Glutamatergic neuron (in vitro differentiated cells): ENCODE measurements at regions not wholly inside any gene's neighbourhood (a gene's known extent, or its start where the extent isn't known, plus 50 kb on each side); places are given as distances from the start of the nearest gene placed in this dataset.

Source experiments
- DNase-seq: peaks from one replicate; pipeline ENCODE4 v3.0.0; 2022
- H3K27ac Mint-ChIP-seq: one replicate; pipeline ENCODE4 v1.8.0; 2020; ENCODE audit warnings: mild to moderate bottlenecking, mixed read lengths, inconsistent platforms; ENCODE audit not compliant: unreplicated experiment
- H3K27me3 Mint-ChIP-seq: one replicate; pipeline ENCODE4 v1.8.0; 2020; ENCODE audit warnings: mild to moderate bottlenecking, moderate library complexity, mixed read lengths, inconsistent platforms; ENCODE audit not compliant: unreplicated experiment
- H3K36me3 Mint-ChIP-seq: one replicate; pipeline ENCODE4 v1.8.0; 2020; ENCODE audit warnings: mild to moderate bottlenecking, mixed read lengths, inconsistent platforms; ENCODE audit not compliant: unreplicated experiment
- H3K4me1 Mint-ChIP-seq: one replicate; pipeline ENCODE4 v1.8.0; 2020; ENCODE audit warnings: mild to moderate bottlenecking, low read depth, mixed read lengths, inconsistent platforms; ENCODE audit not compliant: unreplicated experiment
- H3K4me3 Mint-ChIP-seq: one replicate; pipeline ENCODE4 v1.8.0; 2020; ENCODE audit warnings: mild to moderate bottlenecking, mixed read lengths, inconsistent platforms; ENCODE audit not compliant: unreplicated experiment
- H3K9me3 Mint-ChIP-seq: one replicate; pipeline ENCODE4 v1.8.0; 2020; ENCODE audit warnings: mild to moderate bottlenecking, moderate library complexity, mixed read lengths, inconsistent platforms; ENCODE audit not compliant: unreplicated experiment
- CTCF ChIP-seq: fragments of 200-600 bp; sonication (generic); IDR thresholded peaks from one replicate; pipeline ENCODE4 v1.5.0; 2021; ENCODE audit not compliant: partially characterized antibody, unreplicated experiment

DNA sequence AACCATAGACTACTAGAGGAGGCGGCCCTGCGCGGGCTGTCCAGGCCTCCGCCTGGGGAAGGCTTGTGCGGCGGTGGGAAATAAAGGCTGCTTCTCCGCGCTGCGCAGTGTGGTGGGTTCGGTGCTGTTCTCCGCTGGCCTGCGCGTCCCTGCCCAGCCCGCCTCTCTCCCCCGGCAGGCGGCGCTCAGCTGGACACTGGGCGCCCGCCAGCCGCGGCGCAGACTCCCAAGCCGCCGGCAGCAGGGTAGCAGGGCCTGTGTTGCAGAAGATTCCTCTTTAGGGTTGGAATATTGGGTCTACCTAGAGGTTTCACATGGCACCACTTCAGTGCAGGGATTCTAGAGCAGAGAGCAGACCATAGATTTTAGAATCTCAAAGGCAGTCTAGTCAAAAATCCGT is 66.1 kb upstream of the ZPBP start:
- no peak overlapping the region for H3K27ac Mint-ChIP-seq
- no peaks in the 10 kb centered on the region for H3K9me3 Mint-ChIP-seq
- no peaks in the 10 kb centered on the region for H3K36me3 Mint-ChIP-seq
- H3K4me1 Mint-ChIP-seq = no peaks in the 10 kb centered on the region
- TF ChIP-seq CTCF = no peak
- H3K27me3 Mint-ChIP-seq = peaks cover 2% of the 10 kb centered on the region
- no peak for DNase-seq
- H3K4me3 Mint-ChIP-seq = no peak overlapping the region

DNA sequence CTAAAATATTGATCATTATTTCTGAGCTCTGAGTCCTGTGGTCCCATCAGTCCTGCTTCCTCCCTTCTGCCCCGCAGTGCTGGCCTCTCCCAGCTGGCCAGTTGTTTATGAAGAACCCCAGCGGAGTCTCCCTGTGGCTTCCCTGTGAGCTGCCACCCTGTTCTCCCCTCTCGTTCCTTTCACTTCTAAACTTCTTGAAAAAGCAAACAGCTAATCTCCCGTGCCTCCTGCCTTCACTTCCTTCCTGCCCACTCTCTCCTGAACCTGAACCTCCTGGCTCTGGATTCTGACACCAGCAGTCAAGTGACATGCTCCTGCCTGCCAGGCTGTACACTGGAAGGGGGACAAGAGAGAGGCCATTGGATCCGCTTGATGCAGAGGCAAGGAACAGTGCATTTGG is 63.7 kb upstream of the ZPBP start:
- Mint-ChIP-seq H3K4me1 (no peaks in the 10 kb centered on the region), H3K27me3 (peaks cover 2% of the 10 kb centered on the region), H3K36me3 (no peaks in the 10 kb centered on the region), H3K27ac (no peak overlapping the region), H3K4me3 (no peak overlapping the region), H3K9me3 (no peaks in the 10 kb centered on the region)
- no peak for DNase-seq
- TF ChIP-seq CTCF = no peak

DNA sequence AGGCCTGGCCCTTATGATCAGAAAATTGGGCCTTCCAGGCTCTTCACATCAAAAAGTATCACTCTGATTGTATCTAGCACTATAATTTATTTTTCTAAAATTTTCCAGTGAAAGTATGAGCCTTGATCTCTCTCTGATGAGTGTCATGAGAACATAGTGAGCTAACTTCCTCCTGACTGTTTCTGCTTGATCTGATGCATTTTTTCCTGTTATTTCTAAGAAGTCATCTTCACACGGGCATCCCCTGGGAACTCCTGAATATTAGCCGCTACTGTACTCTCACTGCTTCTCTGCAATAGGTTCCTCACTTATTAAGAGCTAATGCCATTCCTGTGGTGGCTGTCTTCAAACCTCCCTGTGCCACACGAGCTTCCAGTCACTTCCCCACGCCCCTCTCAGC is 63.1 kb upstream of the ZPBP start:
- H3K9me3 Mint-ChIP-seq = no peaks in the 10 kb centered on the region
- H3K4me1 Mint-ChIP-seq = no peaks in the 10 kb centered on the region
- peaks cover 2% of the 10 kb centered on the region for H3K27me3 Mint-ChIP-seq
- DNase-seq = no peak
- no peak for TF ChIP-seq CTCF
- no peak overlapping the region for H3K4me3 Mint-ChIP-seq
- no peaks in the 10 kb centered on the region for H3K36me3 Mint-ChIP-seq
- no peak overlapping the region for H3K27ac Mint-ChIP-seq

DNA sequence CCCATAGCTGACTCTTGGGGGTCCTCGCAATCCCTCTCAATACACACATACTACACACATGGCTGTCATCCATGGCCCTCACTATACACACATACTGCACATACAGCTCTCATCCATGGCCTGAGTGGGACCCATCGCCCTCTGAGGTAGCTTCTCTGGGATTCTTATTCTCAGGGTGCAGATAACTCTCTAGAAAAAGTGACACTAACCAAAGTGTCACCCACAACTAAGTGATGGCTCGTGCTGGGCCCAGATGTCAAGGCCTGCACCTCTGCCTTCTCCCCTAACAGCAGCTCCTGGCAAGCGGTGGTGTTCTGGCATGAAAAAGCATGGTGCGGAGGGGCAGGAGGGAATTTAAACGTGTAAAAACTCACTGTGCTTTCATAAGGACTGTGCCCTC is 62.7 kb upstream of the ZPBP start:
- Mint-ChIP-seq H3K4me1 (no peaks in the 10 kb centered on the region), H3K27me3 (peaks cover 2% of the 10 kb centered on the region), H3K27ac (no peak overlapping the region), H3K9me3 (no peaks in the 10 kb centered on the region), H3K4me3 (no peak overlapping the region), H3K36me3 (no peaks in the 10 kb centered on the region)
- DNase-seq = no peak
- TF ChIP-seq CTCF = no peak

DNA sequence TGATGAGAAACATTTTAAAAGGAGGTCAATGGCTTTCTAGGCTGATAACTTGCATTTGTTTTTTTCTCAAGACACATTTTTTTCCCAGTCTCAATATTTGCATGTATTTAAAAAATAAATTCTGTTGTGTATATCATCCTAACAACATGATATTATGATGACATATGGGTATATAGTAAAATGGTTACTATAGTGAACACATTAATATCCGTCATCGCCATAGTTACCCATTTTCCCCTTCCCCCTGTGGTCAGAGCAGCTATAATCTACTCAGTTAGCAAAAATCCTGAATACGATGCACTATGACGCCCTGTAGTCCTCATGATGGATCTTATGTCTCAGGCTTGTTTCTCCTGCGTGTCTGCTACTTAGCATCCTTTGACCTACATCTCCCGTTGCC is 60.9 kb upstream of the ZPBP start:
- Mint-ChIP-seq H3K36me3 (no peaks in the 10 kb centered on the region), H3K27me3 (no peaks in the 10 kb centered on the region), H3K9me3 (no peaks in the 10 kb centered on the region), H3K4me3 (no peak overlapping the region), H3K4me1 (no peaks in the 10 kb centered on the region), H3K27ac (no peak overlapping the region)
- no peak for DNase-seq
- TF ChIP-seq CTCF = no peak
